Ovary (tissue), 7 donors: ENCODE measurements at regions not wholly inside any gene's neighbourhood (a gene's known extent, or its start where the extent isn't known, plus 50 kb on each side); places are given as distances from the start of the nearest gene placed in this dataset.

Experiments
- DNase-seq, 5 donors: peaks; one replicate each; pipeline ENCODE4 v3.0.0-alpha.2; 2019 to 2020
- H3K27ac ChIP-seq, 2 donors: fragments of 200-600 bp; one replicate each; pipeline versions ENCODE4 v1.5.1 to v1.8.0; 2019 to 2022
- H3K27me3 ChIP-seq: fragments of 200-600 bp; one replicate; pipeline ENCODE4 v1.8.0; 2022
- H3K36me3 ChIP-seq: fragments of 200-600 bp; sonication (generic); one replicate; pipeline ENCODE4 v1.5.1; 2019
- H3K4me1 ChIP-seq: one replicate; pipeline ENCODE4 v1.8.1; 2013; ENCODE audit warnings: mild to moderate bottlenecking, moderate library complexity; ENCODE audit not compliant: insufficient read depth
- H3K4me3 ChIP-seq: fragments of 200-600 bp; sonication (generic); one replicate; pipeline ENCODE4 v1.5.1; 2017
- H3K9me3 ChIP-seq, 2 donors: fragments of 200-600 bp in 1 of 2; sonication (generic) in 1 of 2; one replicate each; pipeline versions ENCODE4 v1.5.1 to v1.8.1; 2013 to 2019; ENCODE audit warnings: mild to moderate bottlenecking in 1 of 2, moderate library complexity in 1 of 2
- EP300 ChIP-seq: sonication (generic); formaldehyde crosslinking; IDR thresholded peaks from one replicate; pipeline ENCODE4 v1.6.1; 2017; ENCODE audit warnings: antibody characterized with exemption
- POLR2A ChIP-seq: fragments of 450-650 bp; IDR thresholded peaks from one replicate; pipeline ENCODE4 v1.6.1; 2017; ENCODE audit warnings: antibody characterized with exemption, mild to moderate bottlenecking, moderate library complexity
- WGBS, 3 donors: extraction: QIAGEN DNeasy Blood & Tissue Kit in 1 of 3; methylation state at CpG; one replicate each; pipeline versions ENCODE4 v1.1.5 to v1.1.7; 2013 to 2017; 5-methylcytosine and 5-hydroxymethylcytosine counted together
- intact Hi-C, 4 donors: fragments of 100-400 bp; cut with DNase I; formaldehyde crosslinking; loops; one replicate each; pipeline versions ENCODE4 v1.11.0 to v1.15.1; 2022 to 2023
- TF ChIP-seq, protein P1 (sequence below), 3 donors: fragments of 450-650 bp in 2 of 3; fragments of 200-600 bp in 1 of 3; IDR thresholded peaks; one replicate each; pipeline versions ENCODE4 v1.5.1 to v1.8.0; 2016 to 2022; ENCODE audit warnings: antibody characterized with exemption in 3 of 3, mild to moderate bottlenecking in 1 of 3
- donor health status: DM: no; HTN: no; CAD: no; lungs with moderate emphysema.
- donor health status: DM: no; HTN: no; CAD: no.
- donor health status: Bipolar disorder and iron deficiency.
- donor health status: DM: no; HTN: no; CAD: no.
- donor health status: DM: yes; HTN: yes; CAD: no.

DNA sequence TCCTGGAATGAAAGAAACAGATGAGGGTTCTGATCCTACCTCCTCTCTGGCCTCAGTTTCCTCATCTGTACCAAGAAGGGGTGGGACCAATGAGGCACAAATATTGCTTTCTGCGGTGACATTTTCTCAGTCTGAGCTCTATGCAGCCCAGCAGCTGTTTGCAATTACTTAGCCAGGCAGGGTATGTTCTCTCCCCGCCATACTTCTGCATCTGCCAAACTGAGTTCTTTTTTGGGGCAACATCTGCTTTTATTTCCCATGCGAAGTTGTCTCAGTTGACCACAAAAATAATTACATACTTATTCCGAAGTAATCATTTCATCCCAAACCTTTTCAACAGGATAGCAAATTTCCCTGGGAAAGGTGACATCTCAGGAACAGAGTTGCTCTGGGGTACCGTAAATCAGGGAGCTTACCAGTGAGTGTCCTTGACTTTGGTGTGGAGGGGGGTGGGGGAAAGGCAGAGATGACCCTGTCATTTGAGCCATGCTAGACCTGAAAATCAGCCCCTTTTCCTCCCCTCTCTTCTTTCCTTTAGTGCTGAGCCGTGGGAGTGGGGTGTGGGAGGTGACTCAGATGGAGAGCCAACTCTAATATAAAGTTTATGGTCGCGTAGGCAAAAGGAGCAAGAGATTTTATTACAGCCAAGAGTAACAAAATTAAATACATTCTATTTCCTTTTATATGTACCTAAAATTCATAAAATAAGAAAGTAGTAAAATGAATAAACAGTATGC, 165.7 kb upstream of the KL start:
- Histone ChIP-seq H3K36me3 (no peaks in the 10 kb centered on the region), H3K27ac (no peak overlapping the region), H3K27me3 (no peaks in the 10 kb centered on the region), H3K4me3 (no peak overlapping the region), H3K9me3 (no peaks in the 10 kb centered on the region), H3K4me1 (peaks cover 2% of the 10 kb centered on the region)
- WGBS, 3 donors: 26 to 45% (median 34%) methylated on average over 8 of the region's 8 CpGs
- TF ChIP-seq, protein P1, sequence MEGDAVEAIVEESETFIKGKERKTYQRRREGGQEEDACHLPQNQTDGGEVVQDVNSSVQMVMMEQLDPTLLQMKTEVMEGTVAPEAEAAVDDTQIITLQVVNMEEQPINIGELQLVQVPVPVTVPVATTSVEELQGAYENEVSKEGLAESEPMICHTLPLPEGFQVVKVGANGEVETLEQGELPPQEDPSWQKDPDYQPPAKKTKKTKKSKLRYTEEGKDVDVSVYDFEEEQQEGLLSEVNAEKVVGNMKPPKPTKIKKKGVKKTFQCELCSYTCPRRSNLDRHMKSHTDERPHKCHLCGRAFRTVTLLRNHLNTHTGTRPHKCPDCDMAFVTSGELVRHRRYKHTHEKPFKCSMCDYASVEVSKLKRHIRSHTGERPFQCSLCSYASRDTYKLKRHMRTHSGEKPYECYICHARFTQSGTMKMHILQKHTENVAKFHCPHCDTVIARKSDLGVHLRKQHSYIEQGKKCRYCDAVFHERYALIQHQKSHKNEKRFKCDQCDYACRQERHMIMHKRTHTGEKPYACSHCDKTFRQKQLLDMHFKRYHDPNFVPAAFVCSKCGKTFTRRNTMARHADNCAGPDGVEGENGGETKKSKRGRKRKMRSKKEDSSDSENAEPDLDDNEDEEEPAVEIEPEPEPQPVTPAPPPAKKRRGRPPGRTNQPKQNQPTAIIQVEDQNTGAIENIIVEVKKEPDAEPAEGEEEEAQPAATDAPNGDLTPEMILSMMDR (IDR thresholded peaks at IDR 0.05): no peak
- no peak for TF ChIP-seq EP300
- no peak for TF ChIP-seq POLR2A
- intact Hi-C loops: no loop called here
- DNase-seq: no peak

DNA sequence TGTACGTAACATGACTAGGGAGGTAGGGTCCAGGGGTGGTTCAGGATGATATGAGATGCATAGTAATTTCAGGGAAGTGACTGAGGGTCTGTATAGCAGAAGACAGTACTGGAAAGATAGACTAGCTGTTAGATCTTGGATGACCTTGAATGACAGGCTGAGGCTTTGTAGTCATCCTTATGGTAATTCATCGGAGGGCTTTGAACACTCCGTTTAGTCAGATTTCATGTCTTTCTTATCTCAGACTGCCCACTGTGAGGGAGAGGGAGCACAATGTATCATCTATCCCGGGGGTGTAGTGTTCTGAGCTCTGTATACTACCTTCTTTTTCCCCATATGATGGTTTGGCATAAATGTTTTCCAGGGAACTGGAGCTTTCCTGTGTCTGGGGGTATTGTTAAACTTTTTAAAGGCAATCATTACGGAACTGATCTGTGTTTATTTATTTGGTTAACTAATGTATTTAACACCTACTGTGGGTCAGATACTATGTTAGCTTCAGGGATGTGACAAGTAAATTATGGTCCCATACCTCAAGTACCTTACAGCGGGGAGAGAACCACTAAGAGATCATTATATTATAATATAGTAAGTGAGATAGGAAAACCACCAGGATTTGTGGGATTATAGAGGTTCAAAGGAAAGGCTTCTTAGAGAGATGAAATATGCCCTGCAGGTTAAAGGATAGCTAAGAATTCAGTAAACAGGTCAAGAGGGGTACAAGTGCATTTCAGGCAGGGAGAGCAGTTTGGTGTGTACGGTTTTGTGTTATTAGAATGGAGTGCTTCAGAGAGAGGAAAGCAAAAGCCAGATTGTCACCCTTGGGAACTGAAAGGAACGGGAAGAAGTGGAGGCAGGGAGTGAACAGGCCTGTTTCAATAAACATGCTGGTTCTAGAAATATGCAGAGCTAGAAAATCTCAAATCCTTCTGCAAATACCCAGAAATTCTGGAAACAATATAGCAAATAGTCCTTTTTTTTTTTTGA, 164.8 kb upstream of the KL start:
- Histone ChIP-seq H3K9me3 (no peaks in the 10 kb centered on the region), H3K27ac (no peak overlapping the region), H3K4me3 (no peak overlapping the region), H3K27me3 (no peaks in the 10 kb centered on the region), H3K4me1 (peaks cover 2% of the 10 kb centered on the region), H3K36me3 (no peaks in the 10 kb centered on the region)
- WGBS, 3 donors: 53 to 58% (median 58%) methylated on average over 8 of the region's 8 CpGs
- DNase-seq: no peak
- intact Hi-C loops: no loop called here
- TF ChIP-seq POLR2A: no peak
- no peak for TF ChIP-seq EP300
- TF ChIP-seq, protein P1 (IDR thresholded peaks at IDR 0.05): no peak

DNA sequence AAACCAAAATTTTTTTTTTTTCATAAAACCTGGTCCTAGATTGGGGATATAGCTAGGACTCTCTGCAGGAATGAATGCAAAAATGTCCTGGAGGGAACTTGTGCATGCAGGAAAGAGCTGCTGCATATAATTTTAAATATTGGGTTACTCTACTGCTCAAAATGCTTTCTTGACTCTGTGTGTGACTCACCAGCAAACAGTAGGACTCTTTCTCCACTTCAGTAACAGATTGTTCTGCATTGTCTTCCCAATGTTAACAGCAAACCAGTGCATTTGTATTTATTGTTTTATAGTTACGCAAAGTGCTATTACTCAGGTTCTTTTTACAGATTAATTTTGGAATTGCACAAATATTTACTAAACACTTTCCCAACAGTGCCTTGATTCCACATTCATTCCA, 163.7 kb upstream of the KL start:
- no peak for DNase-seq
- Histone ChIP-seq H3K27me3 (no peaks in the 10 kb centered on the region), H3K9me3 (no peaks in the 10 kb centered on the region), H3K4me3 (no peak overlapping the region), H3K36me3 (no peaks in the 10 kb centered on the region), H3K27ac (no peak overlapping the region), H3K4me1 (peaks cover 2% of the 10 kb centered on the region)
- intact Hi-C loops: no loop called here
- WGBS, 3 donors: 28 to 52% (median 39%) methylated on average over 1 of the region's 1 CpG
- TF ChIP-seq EP300 (no peak), POLR2A (no peak)
- TF ChIP-seq, protein P1 (IDR thresholded peaks at IDR 0.05): no peak

DNA sequence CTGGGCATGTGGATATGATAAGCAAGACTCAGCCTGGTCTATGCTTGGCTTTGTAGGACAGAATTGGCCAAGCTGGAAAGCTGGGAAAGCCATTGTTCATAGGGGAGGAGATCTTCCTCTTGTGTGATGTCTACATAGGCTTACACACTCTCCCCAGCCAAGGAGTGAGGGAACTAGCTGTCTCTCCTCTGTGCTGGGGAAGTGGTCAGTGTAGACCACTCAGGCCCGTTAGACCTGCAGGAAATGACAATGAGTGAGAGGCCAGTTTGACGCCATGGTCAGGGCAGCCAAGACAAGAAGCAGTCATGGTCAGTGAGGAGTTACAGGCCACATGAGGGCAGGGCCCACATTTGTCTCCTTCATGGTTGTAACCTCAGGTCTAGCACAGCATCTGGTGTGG, 159.1 kb upstream of the KL start:
- DNase-seq: no peak
- Histone ChIP-seq H3K9me3 (peaks cover 0 to 4% of the 10 kb centered on the region in 2 donors), H3K27ac (no peak overlapping the region), H3K27me3 (no peaks in the 10 kb centered on the region), H3K36me3 (no peaks in the 10 kb centered on the region), H3K4me1 (no peaks in the 10 kb centered on the region), H3K4me3 (no peak overlapping the region)
- TF ChIP-seq, protein P1 (IDR thresholded peaks at IDR 0.05): no peak
- TF ChIP-seq POLR2A: no peak
- no peak for TF ChIP-seq EP300
- intact Hi-C loops: no loop called here
- WGBS, 3 donors: 81 to 100% (median 90%) methylated on average over 2 of the region's 2 CpGs
